ENCODE measurements at regions not wholly inside any gene's neighbourhood (a gene's known extent, or its start where the extent isn't known, plus 50 kb on each side); places are given as distances from the start of the nearest gene placed in this dataset.

GRCh38 chr22:47597041-47597440, 834.6 kb downstream of the TBC1D22A start:
- TF ChIP-seq RARB (CRISPR knock-in tag; IDR thresholded peaks at IDR 0.05) (no peak), CREB5 (CRISPR knock-in tag; IDR thresholded peaks at IDR 0.05; ENCODE audit: low read depth) (no peak), ARNTL (CRISPR knock-in tag; IDR thresholded peaks at IDR 0.05; ENCODE audit: borderline replicate concordance, low read depth) (no peak), TCF4 (CRISPR knock-in tag; IDR thresholded peaks at IDR 0.05; ENCODE audit: borderline replicate concordance) (no peak), OSR1 (CRISPR knock-in tag; IDR thresholded peaks at IDR 0.05) (no peak), TOX (CRISPR knock-in tag; IDR thresholded peaks at IDR 0.05; ENCODE audit: borderline replicate concordance) (no peak), ZC3H10 (CRISPR knock-in tag; IDR thresholded peaks at IDR 0.05) (no peak), ESRRG (CRISPR knock-in tag; IDR thresholded peaks at IDR 0.05) (no peak), ZFP3 (CRISPR knock-in tag; IDR thresholded peaks at IDR 0.05) (no peak), TSHZ2 (CRISPR knock-in tag; IDR thresholded peaks at IDR 0.05) (no peak), PPARA (CRISPR knock-in tag; IDR thresholded peaks at IDR 0.05; ENCODE audit: borderline replicate concordance) (no peak)

All from SK-N-SH treated with all-trans-retinoic acid at 6 μM for 48 hours (cell line).